ENCODE measurements at regions not wholly inside any gene's neighbourhood (a gene's known extent, or its start where the extent isn't known, plus 50 kb on each side); places are given as distances from the start of the nearest gene placed in this dataset.

GRCh38 chr7:11221984-11222383, 248.3 kb downstream of the PHF14 start:
- H3K4me3 ChIP-seq (ENCODE audit: low read depth, low read length): no peak overlapping the region
- TF ChIP-seq, protein P1, sequence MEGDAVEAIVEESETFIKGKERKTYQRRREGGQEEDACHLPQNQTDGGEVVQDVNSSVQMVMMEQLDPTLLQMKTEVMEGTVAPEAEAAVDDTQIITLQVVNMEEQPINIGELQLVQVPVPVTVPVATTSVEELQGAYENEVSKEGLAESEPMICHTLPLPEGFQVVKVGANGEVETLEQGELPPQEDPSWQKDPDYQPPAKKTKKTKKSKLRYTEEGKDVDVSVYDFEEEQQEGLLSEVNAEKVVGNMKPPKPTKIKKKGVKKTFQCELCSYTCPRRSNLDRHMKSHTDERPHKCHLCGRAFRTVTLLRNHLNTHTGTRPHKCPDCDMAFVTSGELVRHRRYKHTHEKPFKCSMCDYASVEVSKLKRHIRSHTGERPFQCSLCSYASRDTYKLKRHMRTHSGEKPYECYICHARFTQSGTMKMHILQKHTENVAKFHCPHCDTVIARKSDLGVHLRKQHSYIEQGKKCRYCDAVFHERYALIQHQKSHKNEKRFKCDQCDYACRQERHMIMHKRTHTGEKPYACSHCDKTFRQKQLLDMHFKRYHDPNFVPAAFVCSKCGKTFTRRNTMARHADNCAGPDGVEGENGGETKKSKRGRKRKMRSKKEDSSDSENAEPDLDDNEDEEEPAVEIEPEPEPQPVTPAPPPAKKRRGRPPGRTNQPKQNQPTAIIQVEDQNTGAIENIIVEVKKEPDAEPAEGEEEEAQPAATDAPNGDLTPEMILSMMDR (conservative IDR thresholded peaks at IDR 0.05; ENCODE audit: low read depth, low read length): no peak
- no peak for DNase-seq (ENCODE audit: low read depth)

DNA sequence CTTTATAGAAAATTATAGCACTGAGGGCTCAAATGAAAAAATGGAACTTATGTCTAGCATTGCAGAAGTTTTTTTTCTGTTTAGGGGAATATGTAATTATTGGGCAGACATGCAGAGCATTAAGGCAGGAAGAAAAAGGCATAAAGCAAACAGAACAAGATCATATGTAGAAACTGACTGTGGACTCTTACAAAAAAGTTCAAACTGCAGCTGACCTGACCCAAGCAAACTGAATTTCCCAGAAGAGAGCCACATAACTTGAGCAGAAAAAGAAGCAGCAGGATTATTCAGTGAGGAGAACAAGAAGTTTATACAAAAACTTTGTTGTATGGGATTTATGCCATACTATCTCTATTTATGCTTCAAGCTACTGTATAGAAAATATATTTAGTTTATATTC, 250.9 kb downstream of the PHF14 start:
- H3K4me3 ChIP-seq (ENCODE audit: low read depth, low read length): no peak overlapping the region
- DNase-seq (ENCODE audit: low read depth): no peak
- TF ChIP-seq, protein P1 (conservative IDR thresholded peaks at IDR 0.05; ENCODE audit: low read depth, low read length): no peak

DNA sequence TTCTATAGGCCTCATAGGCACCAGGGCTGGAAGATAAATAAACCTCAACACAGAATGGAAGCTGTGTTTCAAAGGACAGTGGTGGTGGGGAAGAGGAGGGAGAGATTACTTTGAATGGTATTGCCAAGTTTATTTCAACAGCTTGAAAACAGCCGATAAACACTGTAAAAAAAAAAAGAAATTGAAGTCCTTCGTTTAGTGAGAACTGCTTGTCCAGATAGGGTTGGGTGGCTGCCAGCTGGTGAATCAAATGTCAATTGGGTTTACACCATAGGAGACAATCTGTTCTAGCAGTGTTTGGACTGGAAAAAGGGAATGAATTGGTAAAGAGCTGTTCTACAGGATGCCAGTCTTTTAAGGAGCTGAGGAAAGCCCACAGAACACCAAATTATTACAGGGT, 254.8 kb downstream of the PHF14 start:
- no peak for DNase-seq (ENCODE audit: low read depth)
- TF ChIP-seq, protein P1 (conservative IDR thresholded peaks at IDR 0.05; ENCODE audit: low read depth, low read length): no peak
- H3K4me3 ChIP-seq (ENCODE audit: low read depth, low read length): no peak overlapping the region

- H3K4me3 ChIP-seq (ENCODE audit: low read depth, low read length): no peak overlapping the region
- DNase-seq (ENCODE audit: low read depth): no peak
These were observed 257.5 kb downstream of the PHF14 start for GRCh38 chr7:11231190-11231589.

GRCh38 chr7:11232462-11232861, 258.8 kb downstream of the PHF14 start:
- H3K4me3 ChIP-seq (ENCODE audit: low read depth, low read length): no peak overlapping the region
- DNase-seq (ENCODE audit: low read depth): no peak
- TF ChIP-seq, protein P1 (conservative IDR thresholded peaks at IDR 0.05; ENCODE audit: low read depth, low read length): no peak

More at GRCh38 chr7:11231190-11231589, 257.5 kb downstream of the PHF14 start:
- TF ChIP-seq, protein P1 (conservative IDR thresholded peaks at IDR 0.05; ENCODE audit: low read depth, low read length): no peak

DNA sequence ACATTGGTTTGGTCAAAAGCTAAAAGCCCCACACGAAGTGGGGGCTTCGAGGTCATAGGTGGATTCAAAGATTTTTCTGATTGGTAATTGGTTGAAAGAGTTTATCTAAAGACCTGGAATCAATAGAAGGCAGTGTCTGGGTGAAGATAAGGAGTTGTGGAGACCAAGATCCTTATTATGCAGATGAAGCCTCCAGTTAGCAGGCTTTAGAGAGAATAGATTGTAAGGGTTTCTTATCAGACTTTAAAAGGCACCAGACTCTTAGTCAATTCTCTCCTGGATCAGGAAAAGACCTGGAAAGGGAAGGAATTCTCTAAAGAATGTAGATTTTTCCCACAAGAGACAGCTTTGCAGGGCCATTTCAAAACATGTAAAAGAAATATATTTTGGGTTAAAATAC, 260.2 kb downstream of the PHF14 start:
- TF ChIP-seq, protein P1 (conservative IDR thresholded peaks at IDR 0.05; ENCODE audit: low read depth, low read length): no peak
- H3K4me3 ChIP-seq (ENCODE audit: low read depth, low read length): no peak overlapping the region
- no peak for DNase-seq (ENCODE audit: low read depth)

- no peak overlapping the region for H3K4me3 ChIP-seq (ENCODE audit: low read depth, low read length)
- TF ChIP-seq, protein P1 (conservative IDR thresholded peaks at IDR 0.05; ENCODE audit: low read depth, low read length): no peak
These were observed 261.8 kb downstream of the PHF14 start for GRCh38 chr7:11235491-11235890.

More at GRCh38 chr7:11235491-11235890, 261.8 kb downstream of the PHF14 start:
- DNase-seq (ENCODE audit: low read depth): no peak
